GM19397 (cell line): ENCODE measurements at regions not wholly inside any gene's neighbourhood (a gene's known extent, or its start where the extent isn't known, plus 50 kb on each side); places are given as distances from the start of the nearest gene placed in this dataset.

Experiments used
- ATAC-seq: cut with Tn5 transposase; IDR thresholded peaks from one replicate; pipeline ENCODE4 v1.9.1; 2021; ENCODE audit warnings: mild to moderate bottlenecking, moderate library complexity; ENCODE audit not compliant: unreplicated experiment

DNA sequence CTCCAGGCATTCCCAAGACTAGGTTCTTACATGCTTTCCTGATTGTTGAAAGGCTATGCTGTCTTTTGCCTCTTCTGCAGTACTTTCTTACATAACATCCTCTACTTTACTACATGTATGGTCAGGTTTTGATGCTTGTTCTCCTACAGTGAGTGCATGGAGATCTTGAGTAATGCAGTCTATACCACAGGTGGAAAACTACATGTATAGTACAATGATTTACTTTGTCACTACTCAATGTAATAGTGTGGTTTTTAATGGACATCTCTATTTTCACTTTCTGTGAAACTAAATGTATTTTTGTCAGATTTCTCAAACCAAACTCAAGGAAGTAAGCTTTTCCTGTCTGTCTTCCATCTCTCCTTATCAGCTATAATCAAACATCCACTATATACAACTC is 657.0 kb downstream of the TUSC7 start:
- ATAC-seq: no peak

DNA sequence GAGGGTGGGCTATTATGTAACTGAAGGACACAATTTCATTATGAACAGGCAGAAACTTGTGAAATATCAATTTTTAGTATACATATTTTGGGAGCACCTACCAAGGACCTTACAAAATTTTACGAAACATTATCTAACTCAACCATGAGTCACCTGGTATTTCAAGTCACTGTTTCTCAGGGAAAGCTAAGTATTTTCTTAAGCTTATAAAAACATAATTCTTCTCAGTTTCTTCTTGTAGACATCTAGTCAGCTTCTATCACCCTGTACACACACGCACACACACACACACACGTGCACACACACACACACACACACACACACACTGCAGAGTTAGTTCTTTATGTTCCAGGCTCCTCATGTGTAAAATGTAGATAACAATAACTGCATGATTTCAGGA is 658.3 kb downstream of the TUSC7 start:
- no peak for ATAC-seq

DNA sequence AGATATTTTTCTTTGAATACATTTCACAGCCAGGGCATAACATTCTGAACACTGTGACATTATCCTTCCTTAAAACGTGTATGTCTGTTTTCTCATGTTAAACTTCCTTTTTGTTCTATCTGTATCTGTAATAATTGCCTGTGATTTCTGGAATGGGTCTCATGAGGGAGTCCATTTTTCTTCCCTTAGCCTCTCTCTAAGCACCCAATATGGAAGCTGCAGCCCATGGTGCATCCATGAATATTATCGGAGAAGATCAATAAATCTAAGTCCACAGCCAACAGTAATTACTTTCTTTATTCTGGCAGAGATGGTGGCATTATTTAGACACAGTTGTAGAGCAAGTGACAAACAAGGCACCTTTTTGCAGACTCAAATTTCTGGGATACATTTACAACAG is 671.1 kb downstream of the TUSC7 start:
- no peak for ATAC-seq

DNA sequence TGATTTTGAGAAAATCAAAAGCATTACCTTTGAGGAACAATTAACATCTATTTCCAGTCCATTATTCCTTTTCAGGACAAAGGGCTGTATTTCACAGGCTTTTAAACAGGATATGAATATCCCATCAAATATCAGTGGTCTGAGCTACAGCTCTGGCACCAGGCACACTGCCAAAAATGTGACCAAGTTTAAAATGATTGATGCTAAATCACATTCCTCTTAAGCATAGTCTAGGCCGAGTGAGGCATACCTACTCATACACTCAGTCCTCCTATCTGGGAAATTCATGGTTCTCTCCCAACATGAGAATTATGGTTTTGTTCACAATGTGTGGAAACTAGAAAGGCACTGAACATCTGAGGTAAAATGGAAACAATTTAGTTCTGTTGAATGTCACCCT is 683.5 kb downstream of the TUSC7 start:
- ATAC-seq: no peak

DNA sequence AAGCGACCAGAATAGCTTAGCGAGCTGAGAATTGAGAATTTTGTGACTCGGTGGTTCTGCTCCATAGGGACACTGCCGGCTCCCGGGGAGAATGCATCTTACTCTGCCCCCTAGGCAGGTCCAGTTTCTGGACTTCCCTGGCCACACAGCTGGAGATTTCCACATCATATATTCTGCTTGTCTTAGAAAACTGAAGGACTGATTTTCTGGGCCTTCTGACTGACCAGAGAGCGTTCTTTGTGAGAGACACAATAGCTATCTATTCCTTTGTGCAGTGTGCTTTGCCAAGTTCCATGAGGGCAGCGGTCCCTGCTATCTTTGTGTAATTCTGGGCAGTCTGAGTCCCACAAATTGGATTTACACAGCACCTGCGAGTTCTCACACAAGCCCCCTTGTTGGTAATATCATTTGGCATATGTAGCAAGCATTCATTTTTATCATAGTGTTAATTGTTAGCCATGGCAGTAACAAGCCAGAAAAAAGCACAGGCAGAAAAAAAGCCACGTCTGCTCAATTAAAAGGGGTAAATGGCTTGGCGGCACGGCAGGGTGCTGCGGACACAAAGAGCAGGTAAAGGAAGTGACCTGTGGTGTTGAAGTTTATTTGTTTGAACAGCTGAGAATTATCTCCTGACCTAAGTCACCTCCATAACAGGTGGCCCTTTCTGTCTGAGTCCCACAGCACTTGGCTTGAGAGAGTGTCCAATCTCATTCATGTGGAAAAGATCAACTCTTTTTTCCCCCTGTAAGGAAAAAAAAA is 688.7 kb downstream of the TUSC7 start:
- ATAC-seq: no peak

DNA sequence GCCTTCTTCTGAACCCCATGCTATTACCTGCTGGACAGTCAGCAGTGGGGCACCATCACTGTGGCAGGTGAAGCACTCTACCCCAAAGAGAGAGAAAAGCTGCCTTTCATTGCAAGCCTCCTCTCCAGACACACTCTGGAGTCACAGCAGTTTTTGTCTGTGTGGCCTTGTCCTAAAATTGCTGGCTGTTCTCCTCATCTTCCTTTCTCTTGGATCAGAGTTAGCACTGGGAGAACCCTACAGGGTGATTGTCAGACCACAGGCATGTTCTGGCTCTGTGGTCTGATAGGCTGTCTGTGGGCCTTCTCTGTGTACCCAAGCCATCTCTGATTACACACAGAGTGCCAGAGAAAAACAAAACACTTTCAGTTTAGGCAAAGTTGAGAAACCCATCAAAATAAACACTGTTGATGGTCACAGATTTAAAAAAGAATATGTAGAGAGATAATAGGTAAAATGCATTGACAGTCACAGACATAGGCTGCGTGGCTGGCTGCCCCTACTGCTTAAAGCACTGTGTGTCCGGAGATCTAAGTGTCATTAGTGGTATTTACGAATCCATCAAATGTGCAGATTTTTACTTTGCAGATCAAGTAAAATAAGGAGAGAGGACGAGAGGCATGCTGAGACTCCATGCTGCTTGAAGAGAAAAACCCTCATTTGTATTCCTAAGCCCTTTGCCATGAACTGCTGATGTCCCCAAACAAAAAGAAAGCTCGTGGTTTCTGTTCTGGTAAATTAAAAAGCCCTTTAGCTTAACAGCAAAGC is 689.9 kb downstream of the TUSC7 start:
- ATAC-seq: no peak

DNA sequence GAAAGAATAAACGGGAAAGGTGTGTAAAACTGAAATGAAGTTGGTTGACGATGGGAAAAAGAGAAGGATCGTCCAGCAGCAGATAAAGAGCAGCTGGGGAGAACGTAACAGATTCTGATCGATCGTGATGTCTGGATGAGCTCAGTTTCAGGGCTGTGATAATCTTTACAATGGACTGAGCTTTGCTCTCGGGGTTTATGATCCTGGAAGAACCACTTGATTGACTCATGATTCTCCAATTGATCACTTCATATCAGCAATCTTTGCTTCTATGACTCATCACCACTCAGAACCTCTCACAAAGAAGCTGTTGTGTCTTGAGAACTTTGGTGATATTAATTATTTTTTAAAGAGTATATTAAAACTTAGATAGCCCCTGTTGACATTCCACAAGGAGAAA is 690.7 kb downstream of the TUSC7 start:
- ATAC-seq: no peak

DNA sequence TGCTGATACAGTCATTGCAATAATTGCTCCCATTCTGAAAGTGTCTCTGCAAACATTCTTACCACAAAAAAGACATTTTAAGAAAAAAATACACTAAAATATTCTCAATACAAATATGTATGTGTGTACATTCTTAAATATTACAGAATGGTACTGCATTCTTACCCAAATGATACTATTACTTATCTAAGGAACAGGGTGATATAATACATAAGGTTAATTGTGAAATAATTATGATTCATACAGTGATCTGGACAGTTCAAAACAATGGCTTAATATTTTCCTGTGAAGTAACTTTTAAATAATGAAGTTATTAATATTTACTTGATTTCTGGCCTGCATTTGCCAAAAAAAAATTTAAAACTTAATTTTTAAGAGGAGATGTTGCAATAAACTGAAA is 694.6 kb downstream of the TUSC7 start:
- ATAC-seq: no peak

DNA sequence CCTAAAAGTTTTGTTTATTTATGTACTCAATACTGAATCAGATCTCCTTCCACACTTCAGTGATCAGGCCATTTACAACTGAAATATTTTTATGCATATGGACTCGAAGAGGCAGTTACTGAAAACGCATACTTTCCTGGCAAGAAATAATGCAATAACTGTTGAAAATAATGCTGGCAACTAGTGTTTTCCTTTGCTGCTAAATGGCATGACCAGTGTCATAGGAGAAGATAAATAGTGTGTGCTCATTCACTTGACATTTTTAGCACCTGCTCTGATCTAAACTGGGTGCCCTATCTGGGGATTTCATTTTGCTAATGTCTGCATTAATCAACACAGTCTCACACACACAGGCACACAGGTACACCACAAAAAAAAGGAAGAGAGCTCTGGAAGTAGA is 695.2 kb downstream of the TUSC7 start:
- no peak for ATAC-seq

DNA sequence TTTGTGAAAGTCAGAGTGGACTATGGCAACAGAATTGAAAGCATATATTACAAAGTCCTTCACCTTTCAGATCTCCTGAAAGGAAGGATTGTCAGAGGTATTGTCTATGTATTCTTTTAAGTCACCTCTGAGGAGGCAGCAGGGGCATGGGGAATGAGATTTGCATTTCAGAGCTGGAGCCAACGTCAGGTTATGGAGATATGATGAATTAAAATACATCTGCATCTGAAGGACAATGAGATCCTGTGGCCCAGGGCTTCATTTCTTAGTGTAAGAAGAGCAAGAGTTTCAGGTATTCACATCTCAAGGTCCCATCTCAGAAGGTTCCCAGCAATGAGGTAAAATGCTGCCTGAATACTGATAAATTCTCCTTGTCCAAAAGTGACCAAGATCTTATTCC is 695.8 kb downstream of the TUSC7 start:
- ATAC-seq: no peak

DNA sequence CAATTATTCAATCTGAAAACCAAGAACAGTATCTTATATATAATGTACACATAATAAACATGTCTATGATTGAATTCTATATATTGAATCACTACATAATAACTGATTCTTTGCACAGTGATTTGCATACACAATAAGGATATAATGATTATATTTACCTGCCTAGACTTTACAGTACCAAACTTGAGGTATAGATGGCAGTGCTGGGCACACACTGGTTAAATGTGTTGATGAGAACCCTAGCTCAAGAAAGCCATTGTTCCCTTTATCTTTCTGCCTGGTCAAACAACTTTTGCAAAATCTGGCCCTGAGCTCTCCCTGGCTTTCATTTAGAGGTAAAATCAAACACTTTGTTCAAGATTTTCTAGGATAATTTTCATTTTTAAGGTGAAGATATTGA is 697.7 kb downstream of the TUSC7 start:
- no peak for ATAC-seq

DNA sequence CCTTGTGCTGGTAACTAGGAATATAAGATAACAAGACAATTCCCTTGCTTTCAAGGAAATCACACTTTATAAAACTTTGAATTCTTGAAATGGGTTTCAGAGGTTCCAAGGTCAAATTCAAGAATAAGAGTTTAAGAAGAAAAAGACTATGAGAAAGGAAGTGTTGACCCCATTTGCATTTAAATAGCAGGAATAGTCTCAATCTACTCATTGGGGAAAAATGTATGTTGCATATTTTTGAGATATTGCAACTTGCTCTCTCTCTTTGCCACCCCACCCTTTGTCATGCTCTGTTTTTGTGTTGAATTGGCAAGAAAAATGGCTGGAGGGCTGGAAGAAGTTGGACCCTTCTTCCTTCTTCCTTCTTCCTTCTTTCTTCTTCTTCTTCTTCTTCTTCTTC is 699.2 kb downstream of the TUSC7 start:
- no peak for ATAC-seq

DNA sequence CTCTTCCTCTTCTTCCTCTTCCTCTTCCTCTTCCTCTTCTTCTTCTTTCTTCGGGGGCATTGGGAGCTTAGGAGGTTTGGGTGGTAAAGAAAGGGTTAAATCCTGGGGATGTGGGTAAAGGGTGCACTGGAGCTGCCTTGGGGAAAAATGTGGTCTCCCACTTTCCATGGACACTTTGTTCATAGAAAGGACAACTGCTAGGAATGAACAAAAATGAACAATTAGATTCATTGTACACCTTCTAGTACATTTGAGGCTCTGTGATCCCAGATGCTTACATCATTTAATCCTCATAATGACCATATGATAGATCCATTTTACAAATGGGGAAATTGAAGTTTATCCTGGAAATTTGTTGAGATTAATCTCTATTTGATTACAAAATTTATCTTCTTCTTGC is 699.7 kb downstream of the TUSC7 start:
- ATAC-seq: no peak

DNA sequence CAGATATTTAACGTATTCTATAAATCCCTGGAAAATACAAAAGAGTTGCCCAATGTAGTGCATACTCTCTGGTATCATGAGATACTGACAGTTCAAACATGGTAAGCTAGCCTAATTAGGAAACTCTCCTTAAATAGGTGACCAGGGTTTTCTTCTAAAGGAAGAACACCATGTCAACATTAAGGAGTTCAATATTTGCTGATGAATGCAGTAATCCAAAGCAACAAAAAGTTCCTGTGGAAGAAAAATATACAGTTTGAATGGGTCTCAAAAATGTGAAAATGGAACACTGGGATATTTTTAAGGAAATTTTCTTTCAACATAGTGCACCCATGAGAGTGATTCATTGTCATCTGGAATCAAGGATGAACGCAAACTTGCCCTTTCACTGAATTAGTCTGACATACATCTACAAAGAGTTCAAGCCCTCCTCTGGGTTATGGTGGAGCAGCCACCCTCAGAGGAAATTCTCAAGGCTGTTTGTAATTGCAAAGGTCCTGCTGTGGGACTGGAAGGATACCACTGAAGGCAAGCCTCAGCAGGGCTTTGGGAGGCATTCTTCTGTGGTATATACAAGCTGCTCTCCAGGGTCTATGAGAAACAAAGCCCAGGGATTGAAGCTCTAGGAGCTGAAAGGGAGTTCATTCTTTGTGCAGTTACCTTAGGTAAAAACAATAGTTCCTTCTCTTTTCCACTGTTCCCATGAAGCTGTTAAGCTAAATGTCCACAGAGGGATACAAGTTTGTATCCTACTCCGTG is 700.3 kb downstream of the TUSC7 start:
- ATAC-seq: no peak

DNA sequence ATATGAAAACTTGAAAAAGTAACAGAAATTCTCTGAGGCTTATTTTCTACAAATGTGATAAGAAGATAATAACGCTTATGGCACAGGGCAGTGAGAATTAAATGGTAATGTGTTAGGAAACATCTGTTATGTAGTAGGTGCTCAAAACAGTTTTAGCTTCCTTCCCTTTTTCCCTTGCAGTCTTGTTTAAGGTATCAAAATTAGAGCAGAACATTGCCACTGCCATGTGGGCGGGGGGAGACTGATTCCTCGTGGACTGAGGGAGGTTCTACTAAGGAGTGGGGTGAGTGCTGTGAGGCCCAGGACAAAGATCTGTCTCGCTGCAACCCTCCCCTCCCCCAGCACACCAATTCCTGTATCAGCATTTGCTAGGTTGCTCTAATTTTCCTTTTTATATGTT is 702.4 kb downstream of the TUSC7 start:
- no peak for ATAC-seq

DNA sequence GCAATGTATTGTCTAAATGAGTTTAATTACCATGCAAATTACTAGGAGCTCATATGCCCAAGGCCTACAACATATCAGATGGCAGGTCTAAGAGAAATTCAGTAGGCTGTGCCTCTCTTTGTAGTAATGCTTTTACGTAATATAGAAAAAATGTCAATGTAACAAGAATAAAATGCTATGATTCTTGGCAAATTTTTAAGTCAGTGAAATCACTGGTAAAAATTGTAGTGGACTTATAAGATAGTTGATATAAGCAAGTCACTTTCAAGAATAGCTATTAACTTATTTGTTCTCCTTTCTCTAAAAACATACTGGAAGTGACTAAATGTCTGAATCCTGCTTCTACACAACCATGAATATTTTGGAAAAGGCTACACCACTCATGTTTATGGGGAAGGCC is 707.8 kb downstream of the TUSC7 start:
- ATAC-seq: no peak

DNA sequence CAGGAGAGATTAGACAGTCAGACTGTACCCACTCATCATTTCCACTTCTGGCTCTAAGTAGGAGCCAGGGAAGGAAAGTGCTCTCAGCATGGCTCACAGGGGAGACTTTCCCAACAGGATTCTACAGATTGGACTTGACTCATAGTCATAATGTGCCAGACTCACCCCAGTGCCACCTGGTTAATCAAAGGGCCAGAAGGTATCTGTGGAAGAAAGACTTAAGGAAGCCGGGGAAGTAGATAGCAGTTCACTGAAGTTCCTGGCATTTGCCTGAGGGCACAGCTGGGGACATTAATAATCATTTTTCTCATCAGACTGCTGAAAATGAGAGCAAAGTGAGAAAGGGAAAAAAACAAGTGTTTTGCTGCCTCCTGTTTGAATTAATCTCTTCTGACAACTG is 717.5 kb downstream of the TUSC7 start:
- ATAC-seq: no peak

DNA sequence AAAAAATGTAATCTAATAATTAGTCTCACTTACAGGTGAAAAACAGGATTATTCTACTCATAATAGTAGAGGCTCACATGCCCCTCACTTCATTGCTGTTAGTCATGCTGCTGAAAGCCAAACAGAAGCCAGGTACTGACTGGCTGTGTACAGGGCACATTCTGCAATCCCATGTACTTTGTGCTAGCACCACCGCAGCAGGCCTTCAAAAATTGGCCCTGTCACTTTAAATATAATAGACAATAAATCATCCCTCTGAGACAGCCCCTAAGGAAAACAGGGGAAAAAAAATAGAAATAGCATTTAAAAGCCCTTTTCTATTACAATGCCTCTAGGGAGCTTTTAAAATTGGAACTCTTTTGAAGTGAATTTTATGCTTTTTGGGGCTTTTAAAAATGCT is 723.8 kb downstream of the TUSC7 start:
- no peak for ATAC-seq

DNA sequence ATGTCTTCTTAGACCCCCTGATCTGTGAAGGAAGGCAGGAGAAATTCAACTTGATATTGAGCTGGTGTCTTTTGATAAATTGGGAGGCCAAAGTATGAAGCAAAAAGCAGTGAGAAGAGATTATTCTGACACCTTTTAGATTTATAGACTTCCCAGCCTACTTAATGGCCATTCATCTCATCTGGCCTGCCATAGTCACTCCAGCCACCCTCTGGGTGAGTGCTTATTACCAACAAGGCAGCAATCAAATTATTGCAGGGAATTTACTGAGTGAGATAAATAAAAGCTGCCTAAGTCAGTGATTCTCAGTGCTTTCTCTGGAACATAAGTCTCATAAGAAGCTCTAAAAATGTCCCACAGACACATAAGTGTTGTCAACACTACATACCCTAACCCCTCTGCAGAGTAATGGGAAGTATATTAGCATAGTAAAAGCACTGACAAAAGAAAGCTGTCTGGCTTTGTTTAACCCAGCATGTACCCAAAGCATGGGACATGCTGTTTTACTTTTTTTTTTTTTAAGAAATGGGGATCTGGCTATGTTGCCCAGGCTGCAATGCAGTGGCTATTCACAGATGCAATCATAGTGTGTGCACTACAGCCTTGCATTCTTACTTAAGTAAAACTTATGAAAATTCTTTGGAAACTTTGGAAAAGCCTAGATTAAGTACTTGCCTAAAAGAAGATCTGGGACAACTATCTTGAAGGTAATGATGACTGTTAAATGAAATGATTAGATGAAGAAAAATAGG is 725.3 kb downstream of the TUSC7 start:
- ATAC-seq: no peak

DNA sequence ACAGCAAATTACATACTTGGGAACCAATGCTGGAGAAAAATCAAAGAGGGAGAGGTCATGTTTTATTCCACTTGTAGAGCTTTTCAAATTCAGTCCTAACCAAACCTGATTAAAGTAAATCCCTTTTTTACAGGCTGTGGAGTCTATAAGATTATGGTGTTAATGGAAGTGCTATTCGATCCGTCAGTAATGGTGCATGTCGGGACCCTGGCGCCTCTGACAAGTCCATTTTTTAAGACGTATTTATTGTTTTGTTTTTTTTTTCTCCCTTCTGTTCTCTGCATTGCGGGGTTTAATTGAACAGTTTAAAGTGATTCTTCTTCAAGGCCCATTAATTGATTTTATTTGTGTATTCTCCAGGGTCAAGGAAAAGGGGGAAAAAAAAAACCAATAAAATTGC is 725.9 kb downstream of the TUSC7 start:
- ATAC-seq: no peak

DNA sequence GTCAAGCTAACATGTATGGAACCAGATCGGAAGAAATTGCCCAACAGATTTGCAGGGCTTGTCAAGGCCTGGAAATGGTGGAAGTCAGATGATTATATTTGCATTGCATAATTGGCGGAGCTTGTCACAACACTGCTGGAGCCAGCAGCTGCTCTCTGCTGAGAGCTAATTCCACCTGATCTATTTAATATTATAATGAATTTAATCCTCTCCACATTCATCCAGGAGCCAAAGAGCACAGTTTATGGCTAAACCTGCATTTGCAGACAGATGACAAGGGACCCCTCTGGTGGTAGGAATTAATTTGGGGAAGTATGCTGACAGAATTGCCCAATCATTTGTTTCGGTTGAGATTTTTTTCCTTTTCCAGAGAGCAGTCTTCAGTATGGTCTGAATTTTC is 730.2 kb downstream of the TUSC7 start:
- ATAC-seq: no peak
